Gastroesophageal sphincter (tissue), 4 donors: ENCODE measurements at regions not wholly inside any gene's neighbourhood (a gene's known extent, or its start where the extent isn't known, plus 50 kb on each side); places are given as distances from the start of the nearest gene placed in this dataset.
A peak's percentile ranks its signal among the peaks of the same experiment; 100 is the strongest.

ENCODE experiments used
- ATAC-seq: fragments of 150-250 bp; one replicate; pipeline ENCODE4 v1.9.1; 2016; ENCODE audit warnings: mild to moderate bottlenecking, moderate library complexity
- H3K27ac ChIP-seq, 4 donors: fragments of 200-600 bp; sonication (generic) in 3 of 4; 1 replicate in 3 of 4; 2 replicates in 1 of 4; pipeline ENCODE4 v1.5.1; 2016 to 2019
- H3K27me3 ChIP-seq: fragments of 200-600 bp; sonication (generic); one replicate; pipeline ENCODE4 v1.5.1; 2019
- H3K36me3 ChIP-seq, 2 donors: fragments of 200-600 bp; sonication (generic); one replicate each; pipeline ENCODE4 v1.5.1; 2019; ENCODE audit warnings: control low read depth in 1 of 2
- H3K4me1 ChIP-seq, 3 donors: fragments of 200-600 bp; sonication (generic); 1 replicate in 2 of 3; 2 replicates in 1 of 3; pipeline ENCODE4 v1.5.1; 2016 to 2019; ENCODE audit warnings: control low read depth in 2 of 3
- H3K4me3 ChIP-seq, 2 donors: fragments of 200-600 bp; sonication (generic); one replicate each; pipeline ENCODE4 v1.5.1; 2019; ENCODE audit warnings: mild to moderate bottlenecking in 1 of 2, moderate library complexity in 1 of 2
- H3K9me3 ChIP-seq, 3 donors: fragments of 200-600 bp; sonication (generic); one replicate each; pipeline ENCODE4 v1.5.1; 2017 to 2019; ENCODE audit warnings: control low read depth in 2 of 3
- EP300 ChIP-seq: sonication (generic); formaldehyde crosslinking; IDR thresholded peaks from one replicate; pipeline ENCODE4 v1.6.1; 2017; ENCODE audit warnings: antibody characterized with exemption, mild to moderate bottlenecking
- POLR2A ChIP-seq, 2 donors: fragments of 450-650 bp; IDR thresholded peaks; one replicate each; pipeline ENCODE4 v1.6.1; 2017; ENCODE audit warnings: antibody characterized with exemption in 2 of 2, mild to moderate bottlenecking in 2 of 2, moderate library complexity in 1 of 2
- POLR2AphosphoS5 ChIP-seq: sonication (generic); formaldehyde crosslinking; IDR thresholded peaks from one replicate; pipeline ENCODE4 v1.6.1; 2017; ENCODE audit warnings: antibody characterized with exemption
- WGBS, 2 donors: methylation state at CpG; one replicate each; pipeline ENCODE4 v1.1.5; 2018; ENCODE audit warnings: low coverage in 1 of 2; 5-methylcytosine and 5-hydroxymethylcytosine counted together
- TF ChIP-seq, protein P1 (sequence below), 4 experiments: fragments of 200-600 bp in 2 of 4; fragments of 450-650 bp in 2 of 4; sonication (generic) in 1 of 4; IDR thresholded peaks; one replicate each; pipeline ENCODE4 v1.5.1; 2017 to 2019; ENCODE audit warnings: antibody characterized with exemption in 4 of 4, mild to moderate bottlenecking in 2 of 4, moderate library complexity in 2 of 4

DNA sequence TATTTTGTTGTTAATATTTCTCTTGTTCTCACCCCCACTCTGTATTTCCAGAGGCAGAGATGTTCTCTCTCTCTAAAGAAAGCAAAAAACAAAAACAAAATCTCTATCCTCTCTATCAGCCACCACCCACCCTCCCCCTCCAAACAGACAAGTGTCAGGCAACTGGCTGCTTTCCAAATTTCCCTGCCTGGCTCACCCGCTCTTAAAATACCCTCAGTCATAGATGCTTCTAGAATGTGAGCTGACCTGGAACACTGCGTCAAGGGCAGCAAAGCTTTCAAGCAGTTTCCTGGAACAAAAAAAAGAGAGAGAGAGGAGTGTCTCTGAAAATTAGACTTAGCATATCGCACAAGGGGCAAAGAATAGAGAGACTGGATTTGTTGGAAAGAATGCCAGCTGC, 341.0 kb upstream of the ZMIZ1 start:
- H3K4me1 ChIP-seq: peaks cover 0 to 19% (median 4%) of the 10 kb centered on the region in 3 donors
- 50% methylated on average over 1 of the region's 3 CpGs; no CpG with 5 or more reads in 1 of the 2 donors for WGBS, 2 donors
- no peaks in the 10 kb centered on the region for H3K9me3 ChIP-seq
- H3K36me3 ChIP-seq: no peaks in the 10 kb centered on the region
- no peak for ATAC-seq
- H3K27me3 ChIP-seq: no peaks in the 10 kb centered on the region
- TF ChIP-seq, protein P1, sequence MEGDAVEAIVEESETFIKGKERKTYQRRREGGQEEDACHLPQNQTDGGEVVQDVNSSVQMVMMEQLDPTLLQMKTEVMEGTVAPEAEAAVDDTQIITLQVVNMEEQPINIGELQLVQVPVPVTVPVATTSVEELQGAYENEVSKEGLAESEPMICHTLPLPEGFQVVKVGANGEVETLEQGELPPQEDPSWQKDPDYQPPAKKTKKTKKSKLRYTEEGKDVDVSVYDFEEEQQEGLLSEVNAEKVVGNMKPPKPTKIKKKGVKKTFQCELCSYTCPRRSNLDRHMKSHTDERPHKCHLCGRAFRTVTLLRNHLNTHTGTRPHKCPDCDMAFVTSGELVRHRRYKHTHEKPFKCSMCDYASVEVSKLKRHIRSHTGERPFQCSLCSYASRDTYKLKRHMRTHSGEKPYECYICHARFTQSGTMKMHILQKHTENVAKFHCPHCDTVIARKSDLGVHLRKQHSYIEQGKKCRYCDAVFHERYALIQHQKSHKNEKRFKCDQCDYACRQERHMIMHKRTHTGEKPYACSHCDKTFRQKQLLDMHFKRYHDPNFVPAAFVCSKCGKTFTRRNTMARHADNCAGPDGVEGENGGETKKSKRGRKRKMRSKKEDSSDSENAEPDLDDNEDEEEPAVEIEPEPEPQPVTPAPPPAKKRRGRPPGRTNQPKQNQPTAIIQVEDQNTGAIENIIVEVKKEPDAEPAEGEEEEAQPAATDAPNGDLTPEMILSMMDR (IDR thresholded peaks at IDR 0.05): no peak
- peak; percentile 14 for TF ChIP-seq POLR2AphosphoS5
- peak overlapping the region in 2 of 4 donors; percentile 30 to 41 for H3K27ac ChIP-seq
- H3K4me3 ChIP-seq: no peak overlapping the region

GRCh38 chr10:78728176-78728575, 340.6 kb upstream of the ZMIZ1 start:
- no peak for TF ChIP-seq POLR2AphosphoS5
- TF ChIP-seq, protein P1 (IDR thresholded peaks at IDR 0.05): no peak
- no peak for TF ChIP-seq EP300
- no peak for TF ChIP-seq POLR2A (IDR thresholded peaks at IDR 0.05)
- no peak for ATAC-seq
- Histone ChIP-seq H3K4me1 (peaks cover 0 to 19% (median 4%) of the 10 kb centered on the region in 3 donors), H3K4me3 (no peak overlapping the region), H3K27ac (peak overlapping the region in 2 of 4 donors; percentile 30 to 41), H3K9me3 (no peaks in the 10 kb centered on the region), H3K27me3 (no peaks in the 10 kb centered on the region), H3K36me3 (no peaks in the 10 kb centered on the region)
- 78 to 86% methylated on average over 1 of the region's 2 CpGs for WGBS, 2 donors

DNA sequence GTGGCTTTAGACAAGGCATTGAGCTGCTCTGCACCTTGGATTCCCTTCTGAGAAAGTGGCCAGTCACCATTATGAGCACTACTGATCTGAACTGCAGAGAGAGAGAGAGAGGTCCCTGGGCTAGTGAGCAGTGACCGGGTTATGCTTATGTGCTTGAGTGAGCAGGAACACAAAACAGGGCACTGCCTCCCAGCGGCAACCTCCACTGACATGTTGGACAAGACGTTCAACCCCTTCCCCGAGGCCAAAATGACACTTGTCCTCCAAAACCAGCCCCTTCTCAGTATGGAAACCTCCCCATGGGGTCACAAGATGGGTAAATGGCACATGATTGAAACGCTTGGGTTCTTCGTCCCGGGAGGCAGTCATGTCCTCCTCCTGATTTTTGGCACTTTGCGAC, 339.4 kb upstream of the ZMIZ1 start:
- H3K36me3 ChIP-seq: no peaks in the 10 kb centered on the region
- WGBS, 2 donors: 90 to 91% methylated on average over 2 to 4 of the region's 8 CpGs
- H3K4me3 ChIP-seq: no peak overlapping the region
- peaks cover 0 to 19% (median 4%) of the 10 kb centered on the region in 3 donors for H3K4me1 ChIP-seq
- H3K9me3 ChIP-seq: no peaks in the 10 kb centered on the region
- H3K27me3 ChIP-seq: no peaks in the 10 kb centered on the region
- TF ChIP-seq, protein P1 (IDR thresholded peaks at IDR 0.05): no peak
- TF ChIP-seq EP300 (no peak), POLR2A (IDR thresholded peaks at IDR 0.05) (no peak), POLR2AphosphoS5 (no peak)
- no peak overlapping the region for H3K27ac ChIP-seq
- no peak for ATAC-seq

- no peak overlapping the region for H3K27ac ChIP-seq
- no peak for TF ChIP-seq POLR2AphosphoS5
- TF ChIP-seq POLR2A (IDR thresholded peaks at IDR 0.05): no peak
- TF ChIP-seq, protein P1 (IDR thresholded peaks at IDR 0.05): no peak
- no peak for TF ChIP-seq EP300
- no peaks in the 10 kb centered on the region for H3K27me3 ChIP-seq
- no peaks in the 10 kb centered on the region for H3K9me3 ChIP-seq
- ATAC-seq: no peak
- peaks cover 0 to 19% (median 4%) of the 10 kb centered on the region in 3 donors for H3K4me1 ChIP-seq
- no peaks in the 10 kb centered on the region for H3K36me3 ChIP-seq
- H3K4me3 ChIP-seq: no peak overlapping the region
- WGBS, 2 donors: 44 to 46% methylated on average over 2 of the region's 2 CpGs
Observed at GRCh38 chr10:78729800-78730199, 339.0 kb upstream of the ZMIZ1 start.

GRCh38 chr10:78730754-78731153, 338.0 kb upstream of the ZMIZ1 start:
- Histone ChIP-seq H3K4me1 (peaks cover 0 to 19% (median 4%) of the 10 kb centered on the region in 3 donors), H3K27ac (no peak overlapping the region), H3K4me3 (no peak overlapping the region), H3K27me3 (no peaks in the 10 kb centered on the region), H3K36me3 (no peaks in the 10 kb centered on the region), H3K9me3 (no peaks in the 10 kb centered on the region)
- WGBS, 2 donors: 87 to 100% methylated on average over 1 to 3 of the region's 8 CpGs
- TF ChIP-seq POLR2A (IDR thresholded peaks at IDR 0.05): no peak
- TF ChIP-seq, protein P1 (IDR thresholded peaks at IDR 0.05): no peak
- no peak for TF ChIP-seq POLR2AphosphoS5
- no peak for TF ChIP-seq EP300
- ATAC-seq: no peak
